ENCODE measurements at regions not wholly inside any gene's neighbourhood (a gene's known extent, or its start where the extent isn't known, plus 50 kb on each side); places are given as distances from the start of the nearest gene placed in this dataset.

DNA sequence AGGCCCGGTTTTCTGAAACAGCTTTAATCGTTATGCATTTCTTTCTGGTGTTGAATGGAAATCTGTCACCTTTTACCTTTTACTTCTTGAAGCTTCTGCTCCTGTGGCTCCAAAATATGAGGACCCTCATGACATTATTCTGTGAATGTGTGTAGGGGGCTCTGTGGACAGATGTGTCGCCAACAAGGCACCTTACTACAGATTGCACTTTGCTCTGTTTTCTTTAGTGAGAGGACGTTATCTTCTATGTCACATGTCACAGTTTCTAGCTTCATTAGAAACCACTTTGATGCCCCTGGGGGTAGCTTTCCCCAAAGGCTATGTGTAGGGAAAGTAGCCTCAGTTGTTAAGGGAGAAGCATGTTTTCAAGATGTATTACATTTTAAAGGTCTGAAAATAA is 195.6 kb downstream of the ZNF621 start:
- WGBS (ENCODE audit: extremely low coverage, insufficient read length, low lambda C conversion rate): no CpG with 5 or more reads among the region's 4 CpGs
- DNase-seq: no peak
- H3K79me1 ChIP-seq (ENCODE audit: insufficient read depth, low read depth, low read length, poor library complexity, severe bottlenecking): no peaks in the 10 kb centered on the region
- H4K5ac ChIP-seq (ENCODE audit: insufficient read length, low read depth, low read length): no peak overlapping the region
- TF ChIP-seq CTCF (conservative IDR thresholded peaks at IDR 0.05): no peak
- peaks cover under 1% of the 10 kb centered on the region; the same call in 1 of the 2 replicates for H3K27me3 Mint-ChIP-seq (ENCODE audit: low read depth)
- no peak overlapping the region for H3K4me3 Mint-ChIP-seq
- H4K91ac ChIP-seq (ENCODE audit: insufficient read length, low read depth, low read length): no peak overlapping the region
- no peaks in the 10 kb centered on the region for H4K20me1 ChIP-seq (ENCODE audit: control insufficient read depth, insufficient read depth, insufficient read length)
- no peak overlapping the region for H4K8ac ChIP-seq (replicated peaks; ENCODE audit: insufficient read length, low read depth, low read length)
- H3K14ac ChIP-seq (ENCODE audit: insufficient read depth, low read length): no peak overlapping the region
- H3K4me1 Mint-ChIP-seq: peaks cover 2% of the 10 kb centered on the region in 2 experiments; a peak in 2 of 4 replicates
- H3K9me3 ChIP-seq (ENCODE audit: control insufficient read depth, low read depth, low read length): no peaks in the 10 kb centered on the region
- no peaks in the 10 kb centered on the region for H3K4me1 ChIP-seq (ENCODE audit: insufficient read depth, low read length)
- no peak overlapping the region for H2BK20ac ChIP-seq (ENCODE audit: low read depth, low read length, poor library complexity, severe bottlenecking)
- H3K23ac ChIP-seq (ENCODE audit: insufficient read length, low read depth, low read length): no peak overlapping the region
- no peak overlapping the region for H3K27ac ChIP-seq (ENCODE audit: insufficient read length, low read depth, low read length)
- no peak overlapping the region for H3K27ac Mint-ChIP-seq
- H2AK5ac ChIP-seq (ENCODE audit: insufficient read length, low read length): no peak overlapping the region
- no peak overlapping the region for H2BK120ac ChIP-seq (ENCODE audit: low read depth, low read length, poor library complexity, severe bottlenecking)
- H3K9me3 Mint-ChIP-seq: no peaks in the 10 kb centered on the region
- no peak overlapping the region for H3T11ph ChIP-seq (ENCODE audit: low read length)
- H2AFZ ChIP-seq (ENCODE audit: low read length): no peak overlapping the region
- H3K4ac ChIP-seq (ENCODE audit: low read depth, low read length): no peak overlapping the region
- no peak overlapping the region for H2BK5ac ChIP-seq (ENCODE audit: insufficient read length, low read length)
- peak overlapping the region; percentile 19 for H3K18ac ChIP-seq (ENCODE audit: insufficient read length, low read depth, low read length)
- H3K4me2 ChIP-seq (ENCODE audit: insufficient read depth, insufficient read length, low read length): no peak overlapping the region
- no peaks in the 10 kb centered on the region for H3K36me3 Mint-ChIP-seq (ENCODE audit: insufficient read depth in 1 of 3, low read depth in 3 of 3)
- H3K27me3 ChIP-seq (ENCODE audit: insufficient read depth, low read length): no peaks in the 10 kb centered on the region
- no peak overlapping the region for H2BK15ac ChIP-seq (ENCODE audit: low read depth, low read length)
- no peak overlapping the region for H2BK12ac ChIP-seq (ENCODE audit: insufficient read length, low read depth, low read length)
- no peaks in the 10 kb centered on the region for H3K79me2 ChIP-seq (ENCODE audit: insufficient read depth, low read length)
- no peaks in the 10 kb centered on the region for H3K23me2 ChIP-seq (ENCODE audit: insufficient read length, low read depth, low read length, poor library complexity, severe bottlenecking)
- no peak overlapping the region for H3K9ac ChIP-seq (ENCODE audit: extremely low read depth, insufficient read length, low read length)
- H3K56ac ChIP-seq (ENCODE audit: insufficient read length, low read depth, low read length): no peak overlapping the region

Measured in H9 (cell line).